Fibroblast of mammary gland (primary cell): ENCODE measurements at regions not wholly inside any gene's neighbourhood (a gene's known extent, or its start where the extent isn't known, plus 50 kb on each side); places are given as distances from the start of the nearest gene placed in this dataset.

Source experiments
- DNase-seq: peaks from one replicate; pipeline ENCODE4 v3.0.0-alpha.2; 2010; ENCODE audit warnings: low read depth
- H3K4me3 ChIP-seq: 2 replicates; pipeline ENCODE4 v1.5.1; 2011; ENCODE audit warnings: low read depth, mild to moderate bottlenecking, low read length, moderate library complexity; ENCODE audit not compliant: control insufficient read depth
- TF ChIP-seq, protein P1 (sequence below): conservative IDR thresholded peaks from 2 replicates; pipeline ENCODE4 v1.5.1; 2011; ENCODE audit warnings: low read depth, low read length, inconsistent platforms; ENCODE audit not compliant: control insufficient read depth, insufficient read depth

DNA sequence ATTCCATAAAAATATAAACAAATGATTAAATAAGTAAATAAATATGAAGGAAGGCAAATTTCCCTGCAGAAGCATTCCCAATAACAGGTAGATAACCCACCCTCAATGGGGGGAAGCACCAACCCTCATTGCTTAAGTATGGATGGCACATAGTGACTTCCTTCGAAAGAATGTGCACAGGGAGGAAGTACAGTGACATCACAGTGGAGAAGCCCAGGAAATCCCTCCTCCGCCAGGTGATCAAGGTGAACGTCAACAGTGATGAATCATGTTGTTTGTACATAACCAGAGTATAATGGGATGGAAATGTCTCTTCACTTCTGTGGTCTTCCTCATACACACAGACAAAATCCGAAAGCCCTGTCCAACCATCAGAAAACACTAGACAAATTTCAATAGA is 267.9 kb downstream of the THBS2 start:
- no peak overlapping the region for H3K4me3 ChIP-seq
- TF ChIP-seq, protein P1, sequence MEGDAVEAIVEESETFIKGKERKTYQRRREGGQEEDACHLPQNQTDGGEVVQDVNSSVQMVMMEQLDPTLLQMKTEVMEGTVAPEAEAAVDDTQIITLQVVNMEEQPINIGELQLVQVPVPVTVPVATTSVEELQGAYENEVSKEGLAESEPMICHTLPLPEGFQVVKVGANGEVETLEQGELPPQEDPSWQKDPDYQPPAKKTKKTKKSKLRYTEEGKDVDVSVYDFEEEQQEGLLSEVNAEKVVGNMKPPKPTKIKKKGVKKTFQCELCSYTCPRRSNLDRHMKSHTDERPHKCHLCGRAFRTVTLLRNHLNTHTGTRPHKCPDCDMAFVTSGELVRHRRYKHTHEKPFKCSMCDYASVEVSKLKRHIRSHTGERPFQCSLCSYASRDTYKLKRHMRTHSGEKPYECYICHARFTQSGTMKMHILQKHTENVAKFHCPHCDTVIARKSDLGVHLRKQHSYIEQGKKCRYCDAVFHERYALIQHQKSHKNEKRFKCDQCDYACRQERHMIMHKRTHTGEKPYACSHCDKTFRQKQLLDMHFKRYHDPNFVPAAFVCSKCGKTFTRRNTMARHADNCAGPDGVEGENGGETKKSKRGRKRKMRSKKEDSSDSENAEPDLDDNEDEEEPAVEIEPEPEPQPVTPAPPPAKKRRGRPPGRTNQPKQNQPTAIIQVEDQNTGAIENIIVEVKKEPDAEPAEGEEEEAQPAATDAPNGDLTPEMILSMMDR: no peak
- DNase-seq: no peak

DNA sequence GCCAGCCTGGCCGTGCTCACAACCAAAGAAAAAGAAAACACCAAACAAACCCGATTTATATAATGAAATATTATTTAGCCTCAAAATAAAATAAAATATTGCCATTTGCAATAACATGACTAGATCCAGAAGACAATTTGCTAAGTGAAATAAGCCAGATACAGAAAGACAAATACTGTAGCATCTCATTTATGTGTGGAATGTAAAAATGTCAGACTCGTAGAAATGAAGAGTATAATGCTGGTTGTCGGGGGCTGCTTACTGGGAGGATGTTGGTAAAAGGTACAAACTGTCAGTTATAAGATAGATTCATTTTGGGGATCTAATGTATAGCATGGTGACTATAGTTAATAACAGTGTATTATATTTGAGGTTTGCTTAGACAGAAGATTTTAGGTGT is 269.7 kb downstream of the THBS2 start:
- DNase-seq: no peak
- no peak overlapping the region for H3K4me3 ChIP-seq
- TF ChIP-seq, protein P1: no peak

DNA sequence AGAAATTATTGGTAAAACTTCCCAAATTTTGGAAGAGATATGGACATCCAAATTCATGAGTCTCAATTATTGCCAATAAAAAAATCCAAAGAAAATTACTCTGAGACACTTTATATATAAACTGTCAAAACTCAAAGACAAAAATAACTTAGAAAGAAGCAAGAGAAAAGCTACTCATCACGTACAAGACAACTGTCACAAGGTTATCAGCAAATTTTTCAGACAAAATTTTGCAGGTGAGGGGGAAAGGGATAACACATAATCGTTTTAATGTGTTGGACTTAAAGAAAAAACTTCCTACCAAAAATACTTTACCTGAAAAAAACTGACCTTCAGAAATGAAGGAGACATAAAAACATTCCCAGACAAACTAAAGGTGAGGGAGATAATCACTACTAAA is 272.5 kb downstream of the THBS2 start:
- DNase-seq: no peak
- TF ChIP-seq, protein P1: no peak
- no peak overlapping the region for H3K4me3 ChIP-seq

DNA sequence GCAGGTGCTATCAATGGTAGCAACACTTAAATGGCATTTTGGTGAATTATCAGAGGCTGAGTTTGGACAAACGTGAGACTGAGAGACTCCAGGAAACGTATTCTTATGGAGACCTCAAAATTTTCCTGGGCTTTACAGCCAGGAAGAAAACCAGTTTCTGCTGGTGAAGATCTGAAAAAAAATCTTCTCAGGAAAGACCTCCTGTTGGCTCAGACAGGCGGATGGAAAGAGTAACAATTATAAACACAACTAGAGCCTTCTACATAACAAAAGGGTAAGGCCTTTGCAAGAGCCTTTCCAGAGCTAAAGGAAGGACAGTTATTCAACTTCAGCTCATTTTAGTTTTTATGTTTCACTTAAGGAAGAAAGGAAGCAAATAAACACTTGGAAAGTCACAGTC is 274.4 kb downstream of the THBS2 start:
- TF ChIP-seq, protein P1: no peak

DNA sequence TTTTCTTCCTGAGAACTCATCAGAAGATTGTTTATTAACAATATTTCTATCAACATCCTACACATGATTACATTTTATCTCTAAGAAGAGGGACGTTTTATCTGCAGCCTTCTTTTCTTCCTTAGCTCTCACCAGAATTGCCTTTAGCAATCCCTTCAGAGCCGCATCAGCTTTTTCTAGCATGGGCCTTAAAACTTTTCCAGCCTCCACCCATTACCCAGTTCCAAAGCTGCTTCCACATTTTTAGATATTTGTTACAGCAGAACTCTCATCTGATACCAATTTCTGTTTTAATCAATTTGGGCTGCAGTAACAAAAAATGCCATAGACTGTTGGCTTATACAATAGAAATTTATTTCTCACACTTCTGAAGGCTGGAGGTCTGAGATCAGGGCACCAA is 281.5 kb downstream of the THBS2 start:
- TF ChIP-seq, protein P1: no peak
- no peak overlapping the region for H3K4me3 ChIP-seq
- DNase-seq: no peak

More for the DNA sequence above, 274.4 kb downstream of the THBS2 start:
- DNase-seq: no peak
- no peak overlapping the region for H3K4me3 ChIP-seq

DNA sequence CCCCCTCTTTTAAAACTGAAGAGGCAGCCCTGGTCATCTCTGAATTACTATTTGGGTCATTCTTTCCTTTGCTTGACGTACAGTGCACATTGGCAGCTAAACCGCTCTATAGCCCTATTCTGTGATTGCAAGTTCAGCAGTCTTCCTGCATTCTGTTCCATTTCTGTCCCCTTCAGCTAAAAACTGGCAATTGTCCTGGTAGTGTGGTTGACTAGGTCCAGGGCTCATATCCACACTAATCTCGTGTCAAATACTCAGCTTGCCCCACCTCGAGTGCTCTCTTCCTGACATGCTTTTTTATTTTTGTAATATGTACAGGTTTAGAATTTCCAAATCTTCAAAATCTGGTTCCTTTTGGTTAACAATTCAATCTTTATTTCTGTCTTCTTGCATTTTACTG is 282.1 kb downstream of the THBS2 start:
- no peak overlapping the region for H3K4me3 ChIP-seq
- TF ChIP-seq, protein P1: no peak
- no peak for DNase-seq

DNA sequence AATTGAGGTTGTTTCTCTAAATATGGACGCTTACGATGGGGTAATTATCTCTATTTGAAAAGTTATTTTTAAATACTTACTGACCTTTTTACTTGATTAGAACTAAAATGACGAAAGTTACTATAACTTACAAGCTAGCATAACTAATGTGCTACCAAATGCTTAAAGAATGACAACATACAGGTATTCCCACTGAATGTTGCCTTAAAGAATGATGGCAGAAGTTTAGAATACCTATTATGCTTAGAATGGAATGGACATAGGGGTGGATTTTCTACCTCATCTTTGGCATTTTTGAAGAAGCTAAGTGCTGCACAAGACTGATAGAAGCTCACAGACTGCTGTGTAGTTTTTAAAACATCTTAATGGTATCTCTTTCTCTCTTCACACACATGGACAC is 284.8 kb downstream of the THBS2 start:
- H3K4me3 ChIP-seq: no peak overlapping the region
- TF ChIP-seq, protein P1: no peak
- no peak for DNase-seq
